ENCODE measurements at regions not wholly inside any gene's neighbourhood (a gene's known extent, or its start where the extent isn't known, plus 50 kb on each side); places are given as distances from the start of the nearest gene placed in this dataset.

DNA sequence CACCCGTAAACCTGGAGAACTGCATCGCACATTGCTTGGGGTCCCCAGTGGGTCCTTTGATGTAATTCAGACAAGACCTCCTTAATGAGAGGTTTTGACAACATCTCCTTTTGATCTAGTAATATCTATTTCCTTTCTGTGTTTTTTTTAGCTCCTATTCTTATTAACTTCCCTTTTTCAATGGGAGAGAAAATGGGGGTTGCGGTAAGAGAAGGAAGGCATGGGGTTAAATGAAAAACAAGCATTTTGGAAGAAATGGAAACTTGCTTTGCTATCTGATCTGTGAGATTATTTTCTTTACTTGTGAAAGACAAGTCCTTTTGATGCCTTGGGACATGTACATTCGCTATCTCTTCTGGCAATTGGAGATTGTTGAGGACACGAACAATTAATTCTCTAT, 418.6 kb upstream of the MAN1A1 start:
- no peak for TF ChIP-seq CTCF (IDR thresholded peaks at IDR 0.05; ENCODE audit: poor library complexity, severe bottlenecking)
- Histone ChIP-seq H3K4me3 (ENCODE audit: severe bottlenecking) (no peak overlapping the region), H3K27me3 (ENCODE audit: insufficient read depth, poor library complexity, severe bottlenecking) (no peaks in the 10 kb centered on the region), H3K36me3 (ENCODE audit: low read depth) (no peaks in the 10 kb centered on the region), H3K9me3 (ENCODE audit: severe bottlenecking) (no peaks in the 10 kb centered on the region), H3K4me1 (ENCODE audit: insufficient read depth, poor library complexity, severe bottlenecking) (no peaks in the 10 kb centered on the region), H3K27ac (ENCODE audit: poor library complexity, severe bottlenecking) (no peak overlapping the region)
- no peak for ATAC-seq (ENCODE audit: low read depth)
- no peak for DNase-seq (ENCODE audit: low spot score)

DNA sequence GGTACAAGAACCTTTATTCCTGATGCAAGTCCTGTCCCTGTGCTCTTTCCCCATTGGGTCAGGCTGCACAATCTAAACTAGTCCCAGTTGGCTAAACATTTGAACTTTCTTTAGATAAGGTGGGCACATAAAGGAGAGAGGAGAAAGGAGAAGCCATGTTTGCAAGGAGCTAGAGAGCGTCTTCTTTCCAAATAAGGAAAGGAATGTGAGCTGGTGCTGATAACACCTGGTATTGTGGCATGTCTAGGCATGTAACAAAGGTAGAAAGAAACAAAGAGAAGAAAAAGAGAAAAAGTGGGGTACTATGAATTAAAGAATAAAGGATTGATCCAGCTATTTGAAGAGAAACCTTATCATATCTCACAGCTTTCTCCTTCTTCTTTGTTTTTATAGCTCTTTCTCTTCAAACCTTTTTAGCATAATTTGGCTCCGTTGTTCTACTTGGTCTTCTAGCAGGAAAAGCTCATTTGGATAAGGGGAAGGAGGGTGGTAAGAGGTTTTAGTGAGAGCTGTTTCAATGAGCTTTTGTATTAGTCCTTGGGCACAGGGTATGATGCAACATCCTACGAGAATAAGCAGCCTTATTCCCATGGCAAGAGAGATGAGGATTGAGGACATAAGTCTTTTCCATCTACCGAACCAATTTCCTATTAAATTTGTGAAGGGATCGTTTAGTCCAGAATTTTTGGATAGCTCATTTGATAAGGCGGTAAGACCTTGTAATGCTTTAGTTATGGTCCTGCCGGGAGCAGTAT, 415.5 kb upstream of the MAN1A1 start:
- Histone ChIP-seq H3K9me3 (ENCODE audit: severe bottlenecking) (no peaks in the 10 kb centered on the region), H3K4me3 (ENCODE audit: severe bottlenecking) (no peak overlapping the region), H3K4me1 (ENCODE audit: insufficient read depth, poor library complexity, severe bottlenecking) (no peaks in the 10 kb centered on the region), H3K36me3 (ENCODE audit: low read depth) (no peaks in the 10 kb centered on the region), H3K27me3 (ENCODE audit: insufficient read depth, poor library complexity, severe bottlenecking) (no peaks in the 10 kb centered on the region), H3K27ac (ENCODE audit: poor library complexity, severe bottlenecking) (no peak overlapping the region)
- no peak for ATAC-seq (ENCODE audit: low read depth)
- no peak for TF ChIP-seq CTCF (IDR thresholded peaks at IDR 0.05; ENCODE audit: poor library complexity, severe bottlenecking)
- no peak for DNase-seq (ENCODE audit: low spot score)

- no peak for TF ChIP-seq CTCF (IDR thresholded peaks at IDR 0.05; ENCODE audit: poor library complexity, severe bottlenecking)
- Histone ChIP-seq H3K9me3 (ENCODE audit: severe bottlenecking) (no peaks in the 10 kb centered on the region), H3K27me3 (ENCODE audit: insufficient read depth, poor library complexity, severe bottlenecking) (no peaks in the 10 kb centered on the region), H3K27ac (ENCODE audit: poor library complexity, severe bottlenecking) (no peak overlapping the region), H3K4me3 (ENCODE audit: severe bottlenecking) (no peak overlapping the region), H3K4me1 (ENCODE audit: insufficient read depth, poor library complexity, severe bottlenecking) (no peaks in the 10 kb centered on the region), H3K36me3 (ENCODE audit: low read depth) (no peaks in the 10 kb centered on the region)
- DNase-seq (ENCODE audit: low spot score) (no peak), ATAC-seq (ENCODE audit: low read depth) (no peak)
Measured at GRCh38 chr6:119760046-119760445, 410.5 kb upstream of the MAN1A1 start.

DNA sequence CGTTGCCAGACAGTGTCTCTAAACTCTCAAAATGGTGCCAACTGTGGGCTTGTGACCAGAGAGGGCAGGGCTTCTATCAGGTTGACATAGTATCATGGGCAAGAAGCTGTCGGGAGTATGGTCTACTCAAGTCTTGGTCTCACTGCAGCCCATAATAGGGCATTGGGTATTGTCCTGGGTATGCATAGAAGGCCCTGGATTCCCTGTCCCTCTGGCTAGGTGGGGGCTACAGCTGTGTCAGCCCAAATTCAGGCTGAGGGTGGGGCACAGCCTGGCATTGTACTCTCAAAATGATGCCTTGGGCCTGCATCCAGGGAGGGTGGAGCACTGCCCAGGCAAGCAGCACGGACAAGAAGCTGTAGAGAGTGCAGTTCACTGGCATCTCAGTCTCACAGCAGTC, 408.8 kb upstream of the MAN1A1 start:
- no peak for TF ChIP-seq CTCF (IDR thresholded peaks at IDR 0.05; ENCODE audit: poor library complexity, severe bottlenecking)
- no peak for DNase-seq (ENCODE audit: low spot score)

DNA sequence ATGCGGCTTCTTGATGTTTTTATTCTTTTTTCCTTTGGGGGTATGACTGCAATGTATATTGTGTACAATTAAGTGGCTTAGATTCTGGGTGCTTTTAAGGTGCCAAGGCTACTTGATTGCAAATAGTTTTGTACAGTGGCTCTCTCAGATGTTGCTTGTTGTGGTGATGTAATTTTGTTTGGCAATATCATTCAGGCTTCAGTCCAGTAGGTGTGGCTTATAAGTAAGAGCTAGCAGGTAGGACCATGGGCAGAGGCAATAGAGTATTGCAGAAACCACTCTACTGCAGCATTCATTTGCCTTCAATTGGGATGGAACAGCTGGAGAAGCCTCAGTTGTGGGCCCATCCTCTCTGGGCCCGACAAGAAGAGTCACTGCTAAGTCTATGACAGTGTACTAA, 407.9 kb upstream of the MAN1A1 start:
- H3K9me3 ChIP-seq (ENCODE audit: severe bottlenecking), result no peaks in the 10 kb centered on the region
- no peak overlapping the region for H3K27ac ChIP-seq (ENCODE audit: poor library complexity, severe bottlenecking)
- no peaks in the 10 kb centered on the region for H3K36me3 ChIP-seq (ENCODE audit: low read depth)
- no peaks in the 10 kb centered on the region for H3K27me3 ChIP-seq (ENCODE audit: insufficient read depth, poor library complexity, severe bottlenecking)
- DNase-seq (ENCODE audit: low spot score) (no peak), ATAC-seq (ENCODE audit: low read depth) (no peak)
- TF ChIP-seq CTCF (IDR thresholded peaks at IDR 0.05; ENCODE audit: poor library complexity, severe bottlenecking), result no peak
- H3K4me1 ChIP-seq (ENCODE audit: insufficient read depth, poor library complexity, severe bottlenecking), result no peaks in the 10 kb centered on the region
- no peak overlapping the region for H3K4me3 ChIP-seq (ENCODE audit: severe bottlenecking)

More for the DNA sequence above, 408.8 kb upstream of the MAN1A1 start:
- ATAC-seq (ENCODE audit: low read depth), result no peak
- no peaks in the 10 kb centered on the region for H3K9me3 ChIP-seq (ENCODE audit: severe bottlenecking)
- no peak overlapping the region for H3K4me3 ChIP-seq (ENCODE audit: severe bottlenecking)
- no peaks in the 10 kb centered on the region for H3K36me3 ChIP-seq (ENCODE audit: low read depth)
- no peaks in the 10 kb centered on the region for H3K4me1 ChIP-seq (ENCODE audit: insufficient read depth, poor library complexity, severe bottlenecking)
- H3K27ac ChIP-seq (ENCODE audit: poor library complexity, severe bottlenecking), result no peak overlapping the region
- H3K27me3 ChIP-seq (ENCODE audit: insufficient read depth, poor library complexity, severe bottlenecking), result no peaks in the 10 kb centered on the region
